Body of pancreas (tissue), 4 donors: ENCODE measurements at regions not wholly inside any gene's neighbourhood (a gene's known extent, or its start where the extent isn't known, plus 50 kb on each side); places are given as distances from the start of the nearest gene placed in this dataset.

ENCODE experiments used
- POLR2A ChIP-seq, 3 donors: fragments of 450-650 bp; IDR thresholded peaks; one replicate each; pipeline ENCODE4 v1.6.1; 2016; ENCODE audit warnings: antibody characterized with exemption in 3 of 3, mild to moderate bottlenecking in 2 of 3
- TF ChIP-seq, protein P1 (sequence below), 7 experiments: fragments of 450-650 bp in 4 of 7; fragments of 200-600 bp in 3 of 7; sonication (generic) in 3 of 7; IDR thresholded peaks; one replicate each; pipeline ENCODE4 v1.5.1; 2016 to 2019; ENCODE audit warnings: antibody characterized with exemption in 7 of 7

DNA sequence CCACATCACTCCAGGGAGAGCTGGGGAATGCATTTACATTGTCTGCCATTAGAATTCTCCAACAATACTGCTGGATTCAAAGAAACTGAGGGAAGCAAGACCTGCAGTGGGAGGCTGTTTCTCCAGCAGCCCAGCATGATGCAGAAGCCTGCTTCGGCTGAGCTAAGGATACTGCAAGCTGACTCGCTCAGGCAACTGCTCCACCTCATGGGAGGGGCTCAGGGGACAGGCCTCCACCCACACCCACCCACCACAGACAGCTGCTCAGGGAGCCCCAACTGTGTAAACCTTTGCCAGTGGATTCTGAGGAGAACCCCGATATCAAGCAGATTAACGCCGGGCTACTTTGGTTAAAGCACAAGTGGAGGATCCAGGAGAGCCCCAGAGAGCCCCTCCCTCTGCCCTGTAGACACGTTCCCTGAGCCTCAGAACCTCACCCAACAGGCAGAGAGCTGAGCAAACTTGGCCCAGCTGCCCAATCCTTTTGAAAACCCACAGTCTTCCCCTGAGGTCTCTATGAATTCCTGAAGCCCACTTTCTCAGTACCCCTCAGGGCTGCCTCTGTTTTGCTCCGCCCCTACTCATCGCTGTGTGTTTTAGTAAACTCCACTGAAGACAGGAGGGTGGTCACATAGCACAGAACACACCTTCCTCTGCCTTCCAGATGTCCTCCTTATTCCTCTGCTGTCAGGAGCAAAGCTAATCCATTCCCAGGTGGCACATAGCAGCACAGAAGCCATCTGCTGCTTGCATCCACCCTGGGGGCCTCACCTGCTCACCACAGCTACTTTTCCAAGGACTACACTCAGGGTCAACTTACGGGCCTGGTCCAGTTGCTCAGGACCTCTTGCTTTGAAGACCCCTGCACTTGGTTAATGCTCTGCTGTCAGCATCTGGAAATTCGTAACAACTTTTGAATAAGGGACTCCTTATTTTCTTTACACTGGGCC is 269.0 kb downstream of the ABHD5 start:
- TF ChIP-seq, protein P1, sequence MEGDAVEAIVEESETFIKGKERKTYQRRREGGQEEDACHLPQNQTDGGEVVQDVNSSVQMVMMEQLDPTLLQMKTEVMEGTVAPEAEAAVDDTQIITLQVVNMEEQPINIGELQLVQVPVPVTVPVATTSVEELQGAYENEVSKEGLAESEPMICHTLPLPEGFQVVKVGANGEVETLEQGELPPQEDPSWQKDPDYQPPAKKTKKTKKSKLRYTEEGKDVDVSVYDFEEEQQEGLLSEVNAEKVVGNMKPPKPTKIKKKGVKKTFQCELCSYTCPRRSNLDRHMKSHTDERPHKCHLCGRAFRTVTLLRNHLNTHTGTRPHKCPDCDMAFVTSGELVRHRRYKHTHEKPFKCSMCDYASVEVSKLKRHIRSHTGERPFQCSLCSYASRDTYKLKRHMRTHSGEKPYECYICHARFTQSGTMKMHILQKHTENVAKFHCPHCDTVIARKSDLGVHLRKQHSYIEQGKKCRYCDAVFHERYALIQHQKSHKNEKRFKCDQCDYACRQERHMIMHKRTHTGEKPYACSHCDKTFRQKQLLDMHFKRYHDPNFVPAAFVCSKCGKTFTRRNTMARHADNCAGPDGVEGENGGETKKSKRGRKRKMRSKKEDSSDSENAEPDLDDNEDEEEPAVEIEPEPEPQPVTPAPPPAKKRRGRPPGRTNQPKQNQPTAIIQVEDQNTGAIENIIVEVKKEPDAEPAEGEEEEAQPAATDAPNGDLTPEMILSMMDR (IDR thresholded peaks at IDR 0.05), result no peak
- no peak for TF ChIP-seq POLR2A (IDR thresholded peaks at IDR 0.05)
